G401 (cell line): ENCODE measurements at regions not wholly inside any gene's neighbourhood (a gene's known extent, or its start where the extent isn't known, plus 50 kb on each side); places are given as distances from the start of the nearest gene placed in this dataset.

Experiments used
- DNase-seq: peaks from one replicate; pipeline ENCODE4 v3.0.0-alpha.2; 2015; ENCODE audit warnings: low spot score
- in situ Hi-C: cut with HindIII; loops from 2 replicates; pipeline ENCODE4 v1.10.0; 2016; ENCODE audit warnings: low sequenced_read_pairs, mixed read lengths

- in situ Hi-C loops = no loop called here
- DNase-seq = no peak
These were observed 55.4 kb upstream of the RNF180 start for GRCh38 chr5:64110222-64110621.

DNA sequence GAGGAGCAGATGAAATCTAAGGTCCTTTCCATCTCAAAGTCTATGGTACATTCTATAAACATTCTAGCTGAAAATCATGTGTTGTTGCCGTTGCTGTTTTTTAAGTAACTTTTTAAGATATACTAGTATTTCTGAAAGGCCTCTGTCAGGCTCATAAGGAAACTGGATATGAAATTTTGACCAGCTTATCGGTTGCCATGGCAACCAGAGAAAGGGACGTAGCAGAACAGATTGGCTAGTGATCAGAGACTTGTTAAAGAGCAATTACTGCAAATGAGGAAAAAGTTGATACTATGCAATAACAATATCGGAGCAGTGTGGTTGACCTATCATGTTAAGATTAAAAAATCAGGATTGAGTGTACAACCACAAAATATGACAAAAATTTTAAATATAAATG is 57.0 kb upstream of the RNF180 start:
- DNase-seq = no peak
- in situ Hi-C loops = no loop called here

DNA sequence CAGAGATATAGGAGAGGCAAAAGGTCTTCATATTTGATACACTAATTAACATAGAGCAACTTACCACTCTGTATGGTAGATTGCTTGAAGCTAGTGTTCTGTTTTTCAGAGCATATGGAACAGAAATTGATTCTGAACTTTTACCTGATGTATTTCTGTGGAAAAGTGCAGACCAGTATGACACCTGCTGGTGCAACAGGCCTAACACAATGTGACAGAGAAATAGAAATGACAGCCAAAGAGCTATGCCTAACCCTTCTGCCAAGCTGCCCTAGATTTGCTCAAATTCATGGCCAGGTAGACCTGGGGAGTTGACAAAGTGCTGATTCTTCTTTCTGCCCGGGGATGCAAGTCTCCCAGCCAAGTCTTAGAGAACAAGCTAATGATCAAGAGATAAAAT is 65.4 kb upstream of the RNF180 start:
- in situ Hi-C loops = no loop called here
- peak; percentile 47 for DNase-seq

- in situ Hi-C loops = no loop called here
- no peak for DNase-seq
These were observed 68.9 kb upstream of the RNF180 start for GRCh38 chr5:64096771-64097170.

DNA sequence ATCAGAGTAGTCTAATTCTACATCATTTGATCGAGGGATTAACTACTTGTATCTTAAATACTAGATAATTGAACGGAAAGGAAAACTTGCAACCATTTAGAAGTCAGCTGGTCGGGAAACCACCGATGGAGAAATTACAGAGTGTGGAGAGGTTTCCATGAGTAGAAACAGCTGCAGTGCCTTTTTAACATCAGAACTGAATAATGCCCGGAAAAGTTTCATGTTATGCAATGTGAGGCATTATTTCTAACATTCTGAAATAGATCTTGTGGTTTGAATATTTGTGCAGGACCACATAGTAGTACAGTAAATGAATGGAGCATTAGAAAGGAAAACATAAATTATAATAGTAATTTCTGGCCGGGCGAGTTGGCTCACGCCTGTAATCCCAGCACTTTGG is 88.1 kb upstream of the RNF180 start:
- DNase-seq = no peak

GRCh38 chr5:64074533-64074932 is 91.1 kb upstream of the RNF180 start:
- DNase-seq = peak; percentile 6
- in situ Hi-C loops = no loop called here

More for the DNA sequence above, 88.1 kb upstream of the RNF180 start:
- in situ Hi-C loops = no loop called here

DNA sequence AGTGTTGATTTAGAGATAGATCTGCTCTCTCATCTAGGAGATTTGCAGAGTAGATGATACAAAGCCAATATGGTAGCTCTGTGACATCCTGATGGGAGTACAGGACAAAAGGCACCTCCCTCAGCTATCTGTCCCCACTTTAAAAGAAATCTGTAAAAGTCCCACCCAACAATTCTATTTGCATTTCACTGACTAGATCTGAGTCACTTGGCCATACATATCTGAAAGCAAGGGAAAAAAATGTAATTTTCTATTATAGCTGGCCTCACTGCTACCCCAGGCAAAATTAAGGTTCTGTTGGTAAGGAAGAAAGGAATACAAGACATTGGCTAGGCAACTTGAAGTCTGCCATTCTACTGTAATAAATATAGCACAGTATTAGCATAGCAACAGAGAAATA is 96.2 kb upstream of the RNF180 start:
- no peak for DNase-seq
- in situ Hi-C loops = no loop called here

DNA sequence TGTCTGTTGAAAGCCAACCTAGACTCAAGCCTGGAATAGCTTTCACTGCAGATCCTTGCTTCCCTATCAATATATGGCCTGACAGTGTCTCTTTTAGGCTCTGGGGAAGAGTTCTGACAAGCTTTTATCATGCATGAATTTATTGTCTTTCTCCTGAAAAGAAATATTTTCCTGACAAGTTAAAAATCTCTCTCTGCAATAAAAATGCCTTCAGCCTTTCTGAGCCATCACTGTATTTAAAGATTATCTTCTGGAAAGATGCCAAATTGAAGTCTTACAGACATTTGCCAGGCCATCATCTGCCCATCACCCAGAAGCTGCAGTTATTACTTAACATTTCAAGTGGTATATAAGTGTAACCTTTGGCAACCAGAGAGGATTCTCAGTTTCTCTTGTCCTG is 88.1 kb upstream of the HTR1A start:
- in situ Hi-C loops = no loop called here
- no peak for DNase-seq

GRCh38 chr5:64040490-64040889 is 78.2 kb upstream of the HTR1A start:
- in situ Hi-C loops = no loop called here
- no peak for DNase-seq

- DNase-seq = no peak
- in situ Hi-C loops = no loop called here
These were observed 64.2 kb upstream of the HTR1A start for GRCh38 chr5:64026493-64026892.

GRCh38 chr5:64019746-64020145 is 57.5 kb upstream of the HTR1A start:
- in situ Hi-C loops = no loop called here

GRCh38 chr5:64018966-64019365 is 56.7 kb upstream of the HTR1A start:
- in situ Hi-C loops = no loop called here
- no peak for DNase-seq

More at GRCh38 chr5:64019746-64020145, 57.5 kb upstream of the HTR1A start:
- no peak for DNase-seq

DNA sequence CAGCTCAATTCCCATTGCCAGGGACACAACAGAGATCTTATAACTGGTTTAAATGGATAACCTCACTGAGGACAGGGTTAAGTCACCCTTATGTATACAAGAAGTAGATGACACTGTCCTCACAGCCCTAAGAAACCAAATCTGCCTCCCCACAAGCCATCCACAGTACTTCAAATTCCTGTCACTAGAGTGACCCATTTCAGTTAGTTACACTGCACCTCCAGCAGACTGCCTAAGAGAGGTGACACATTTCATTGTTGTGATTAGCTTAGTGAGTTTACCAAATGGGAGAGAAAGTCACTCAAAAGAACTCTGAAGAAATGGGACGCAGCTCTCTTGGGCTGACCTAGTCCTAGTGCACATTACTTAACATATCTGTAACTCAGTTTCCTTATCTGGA is 53.6 kb upstream of the HTR1A start:
- DNase-seq = no peak
- in situ Hi-C loops = no loop called here
